ENCODE measurements at regions not wholly inside any gene's neighbourhood (a gene's known extent, or its start where the extent isn't known, plus 50 kb on each side); places are given as distances from the start of the nearest gene placed in this dataset.

DNA sequence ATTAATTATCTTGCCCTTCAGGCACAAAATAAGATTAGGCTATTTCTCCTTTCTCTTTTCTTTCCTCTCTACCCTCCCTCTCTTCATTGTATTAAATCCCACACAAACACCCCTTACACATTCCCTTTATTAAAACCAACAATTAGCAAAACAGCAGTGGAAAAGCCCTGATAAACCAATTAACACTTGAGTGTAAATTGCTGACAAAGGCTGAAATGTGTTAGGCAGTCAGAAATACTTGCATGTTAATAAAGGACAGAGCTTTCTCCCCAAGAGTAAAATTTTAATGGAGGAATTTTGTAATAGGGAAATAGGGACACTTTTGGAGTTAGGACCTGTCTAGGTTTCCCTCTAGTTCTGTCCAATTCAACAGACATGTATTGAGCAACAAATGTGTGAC is 370.9 kb downstream of the MRPS30 start:
- TF ChIP-seq, protein P1, sequence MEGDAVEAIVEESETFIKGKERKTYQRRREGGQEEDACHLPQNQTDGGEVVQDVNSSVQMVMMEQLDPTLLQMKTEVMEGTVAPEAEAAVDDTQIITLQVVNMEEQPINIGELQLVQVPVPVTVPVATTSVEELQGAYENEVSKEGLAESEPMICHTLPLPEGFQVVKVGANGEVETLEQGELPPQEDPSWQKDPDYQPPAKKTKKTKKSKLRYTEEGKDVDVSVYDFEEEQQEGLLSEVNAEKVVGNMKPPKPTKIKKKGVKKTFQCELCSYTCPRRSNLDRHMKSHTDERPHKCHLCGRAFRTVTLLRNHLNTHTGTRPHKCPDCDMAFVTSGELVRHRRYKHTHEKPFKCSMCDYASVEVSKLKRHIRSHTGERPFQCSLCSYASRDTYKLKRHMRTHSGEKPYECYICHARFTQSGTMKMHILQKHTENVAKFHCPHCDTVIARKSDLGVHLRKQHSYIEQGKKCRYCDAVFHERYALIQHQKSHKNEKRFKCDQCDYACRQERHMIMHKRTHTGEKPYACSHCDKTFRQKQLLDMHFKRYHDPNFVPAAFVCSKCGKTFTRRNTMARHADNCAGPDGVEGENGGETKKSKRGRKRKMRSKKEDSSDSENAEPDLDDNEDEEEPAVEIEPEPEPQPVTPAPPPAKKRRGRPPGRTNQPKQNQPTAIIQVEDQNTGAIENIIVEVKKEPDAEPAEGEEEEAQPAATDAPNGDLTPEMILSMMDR (IDR thresholded peaks at IDR 0.05) = no peak
- no peak for TF ChIP-seq EZH2 (IDR thresholded peaks at IDR 0.05)

All from neural progenitor cell (in vitro differentiated cells).